GM19025 (cell line): ENCODE measurements at regions not wholly inside any gene's neighbourhood (a gene's known extent, or its start where the extent isn't known, plus 50 kb on each side); places are given as distances from the start of the nearest gene placed in this dataset.
"Not testable (repeated sequence)": the region's sequence is repeated elsewhere in the genome, so short reads cannot be mapped to it uniquely, and the experiment has no call there.

Experiments
- ATAC-seq: cut with Tn5 transposase; IDR thresholded peaks from one replicate; pipeline ENCODE4 v1.9.1; 2021; ENCODE audit warnings: mild to moderate bottlenecking, low read depth, moderate library complexity; ENCODE audit not compliant: unreplicated experiment

DNA sequence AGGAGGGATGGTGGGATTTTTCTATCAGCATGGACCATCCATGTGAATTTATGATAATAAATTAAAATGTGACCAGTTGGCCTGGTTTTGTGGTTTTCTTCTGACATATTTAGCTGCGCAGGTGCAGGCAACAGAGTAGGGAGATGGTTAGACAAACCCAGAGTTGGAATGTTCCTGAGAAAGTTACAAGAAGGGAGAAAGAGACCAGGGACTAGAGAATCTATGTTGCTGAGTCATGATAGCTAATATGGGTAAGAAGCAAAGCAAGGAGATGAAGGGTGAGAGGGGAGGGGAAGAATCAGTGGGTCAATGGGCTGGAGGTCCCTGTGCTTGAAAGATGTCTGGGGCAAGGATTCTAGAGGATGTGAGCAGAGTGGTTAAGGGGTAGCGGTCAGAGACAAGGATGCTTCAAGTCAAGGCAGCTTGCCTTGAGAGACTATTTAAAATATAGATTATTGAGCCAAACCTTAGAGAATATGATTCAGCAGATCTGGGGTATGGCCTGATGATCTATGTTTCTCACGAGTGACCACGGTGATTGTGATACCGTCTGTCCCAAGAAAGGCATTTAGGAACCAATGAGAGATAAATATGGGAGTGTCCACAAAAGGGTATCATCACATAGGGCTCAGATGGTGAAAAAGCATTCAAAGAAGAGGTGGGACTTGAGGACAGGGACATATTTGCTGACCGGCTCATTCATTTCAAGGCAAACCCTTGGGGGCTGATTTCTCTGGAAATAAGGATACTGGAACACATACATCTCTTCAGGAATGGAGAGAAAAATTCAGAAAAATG, 219.7 kb upstream of the PLD5 start:
- no peak for ATAC-seq

DNA sequence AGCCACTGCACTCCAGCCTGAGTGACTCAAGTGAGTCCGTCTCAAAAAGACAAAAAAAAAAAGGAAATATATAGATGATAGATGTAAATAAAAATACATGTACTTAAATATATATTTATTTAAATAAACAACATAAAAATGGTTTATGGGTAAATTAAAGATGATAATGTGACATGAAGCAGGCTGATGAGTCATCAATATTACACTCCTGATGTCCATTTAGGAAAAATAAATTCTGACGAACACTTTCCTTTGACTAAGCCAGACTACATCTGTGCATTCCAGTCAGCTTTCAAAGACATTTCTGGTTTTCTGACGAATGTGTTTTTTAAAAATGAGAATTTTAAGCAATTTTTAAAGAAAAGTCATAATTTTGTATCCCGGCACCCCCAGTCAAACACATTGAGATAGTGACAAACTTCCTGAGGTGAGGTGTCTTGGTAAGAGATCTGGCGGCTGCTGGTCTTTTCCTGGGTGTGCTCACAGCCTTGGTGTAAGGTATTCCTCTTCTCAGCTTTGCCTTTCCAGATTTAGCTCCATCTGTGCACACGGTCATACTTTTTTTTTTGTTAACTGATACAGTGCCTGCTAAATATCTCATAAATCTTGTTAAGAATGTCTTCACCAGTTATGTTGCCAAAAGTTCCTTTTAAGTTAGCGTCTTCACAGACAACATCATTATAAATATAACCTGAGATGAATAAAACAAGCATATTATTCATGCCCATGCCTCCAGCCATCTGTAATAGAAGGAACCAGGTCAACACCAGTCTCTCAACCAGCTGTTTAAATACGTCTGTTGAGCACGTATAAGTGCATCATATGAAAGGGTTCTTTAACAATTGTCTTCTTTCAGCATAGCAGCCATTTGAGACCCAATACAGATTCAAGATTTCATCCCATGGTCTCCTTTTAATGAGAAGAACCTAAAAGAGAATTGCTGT, 214.5 kb upstream of the PLD5 start:
- ATAC-seq, result no peak

DNA sequence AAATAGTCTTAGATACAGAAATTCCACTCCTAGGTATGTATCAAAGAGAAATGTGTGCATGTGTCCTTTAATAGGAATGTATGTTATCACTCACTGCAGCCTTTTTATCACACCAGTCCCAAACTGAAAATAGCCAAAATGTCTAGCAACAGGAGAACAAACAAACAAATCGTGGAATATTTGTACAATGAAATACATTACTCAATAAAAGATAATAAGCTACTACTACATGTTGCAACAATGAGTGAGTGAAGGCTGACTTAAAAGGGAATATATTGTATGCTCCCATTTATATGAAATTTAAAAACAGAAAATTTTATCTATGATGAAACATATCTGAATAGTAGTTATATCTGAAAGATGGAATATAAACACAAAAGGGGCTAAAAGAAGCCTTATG, 212.1 kb upstream of the PLD5 start:
- no peak for ATAC-seq

DNA sequence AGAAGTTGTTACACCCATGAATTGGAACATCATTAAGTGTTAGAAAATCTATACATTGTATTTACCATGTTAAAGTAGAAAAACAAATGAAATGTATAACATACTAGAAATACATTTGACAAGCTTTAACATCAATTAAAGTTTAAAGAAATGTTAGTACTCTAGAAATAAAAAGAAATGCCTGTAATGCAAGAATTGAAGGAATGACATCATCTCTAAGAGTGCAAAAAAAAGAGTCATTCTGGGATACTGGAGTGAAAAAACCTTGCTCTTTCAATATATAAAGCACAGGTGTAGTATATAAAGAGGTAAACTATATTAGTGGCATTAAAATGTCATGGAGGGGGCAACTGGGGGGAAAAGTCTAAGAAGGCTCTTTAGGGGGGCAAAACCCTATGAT, 210.8 kb upstream of the PLD5 start:
- no peak for ATAC-seq

DNA sequence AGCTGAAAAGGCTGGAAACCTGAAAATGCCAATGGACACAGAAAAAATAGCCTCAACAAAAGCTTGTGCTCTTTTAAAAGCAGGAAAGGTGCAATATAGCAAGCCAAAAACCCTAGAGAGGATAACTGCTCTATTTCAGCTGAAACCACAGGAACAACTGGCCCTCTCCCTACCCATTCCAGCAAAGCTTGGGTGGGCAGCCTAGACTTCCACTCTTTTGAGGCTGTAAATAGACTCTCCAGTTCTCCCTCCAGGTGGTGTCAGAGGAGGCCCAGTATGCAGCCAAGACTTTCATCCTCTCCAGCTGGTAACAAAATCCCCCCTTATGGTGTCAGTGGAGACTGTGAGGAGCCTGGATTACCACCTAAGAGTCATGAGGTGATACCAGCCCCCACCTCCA, 206.9 kb upstream of the PLD5 start:
- no peak for ATAC-seq

DNA sequence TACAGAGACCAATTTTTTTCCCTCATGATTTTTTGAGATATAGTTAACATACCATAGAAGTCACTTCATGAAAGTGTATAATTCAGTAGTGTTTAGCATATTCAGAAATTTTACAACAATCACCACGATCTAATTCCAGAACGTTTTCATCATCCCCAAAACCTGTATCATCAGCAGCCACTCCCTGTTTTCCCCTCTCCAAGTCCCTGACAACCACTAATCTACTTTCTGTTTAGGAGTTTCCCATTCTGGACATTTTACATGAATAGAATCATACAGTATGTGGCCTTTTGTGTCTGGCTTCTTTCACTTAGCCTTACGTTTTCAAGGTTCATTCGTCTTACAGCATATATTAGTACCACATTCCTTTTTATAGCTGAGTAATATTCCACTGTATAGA, 204.2 kb upstream of the PLD5 start:
- ATAC-seq, result no peak

DNA sequence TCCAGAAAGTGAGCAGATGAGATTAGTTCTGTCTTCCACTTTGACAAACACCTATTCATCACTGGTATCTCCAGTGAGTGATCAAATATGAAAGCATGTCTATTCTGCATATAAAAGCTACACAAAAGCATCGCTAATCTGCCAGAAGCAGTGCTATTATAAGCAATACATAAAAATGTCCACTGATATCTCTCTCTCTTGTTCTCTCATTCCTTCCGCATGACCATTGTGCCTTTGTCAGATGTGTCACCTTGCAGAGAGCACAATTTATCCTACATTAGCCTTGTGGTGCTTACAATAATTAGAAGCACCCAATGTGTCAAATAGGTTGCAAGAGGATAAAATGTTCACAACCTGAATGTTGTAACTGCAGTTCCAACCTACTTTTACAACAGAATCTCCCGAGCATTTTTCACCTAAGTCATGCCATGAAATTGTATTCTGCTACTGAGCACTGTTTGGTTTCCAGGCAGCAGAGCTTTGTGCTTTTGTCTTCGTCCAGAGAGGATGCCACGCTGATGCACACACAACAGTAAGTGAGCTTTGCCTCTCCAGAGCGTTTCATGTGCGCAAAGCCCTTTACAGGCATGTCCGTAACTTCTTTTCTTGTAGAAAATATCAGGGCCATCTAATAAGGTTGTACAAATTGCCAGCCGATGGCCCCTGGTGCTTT, 198.7 kb upstream of the PLD5 start:
- ATAC-seq, result no peak

DNA sequence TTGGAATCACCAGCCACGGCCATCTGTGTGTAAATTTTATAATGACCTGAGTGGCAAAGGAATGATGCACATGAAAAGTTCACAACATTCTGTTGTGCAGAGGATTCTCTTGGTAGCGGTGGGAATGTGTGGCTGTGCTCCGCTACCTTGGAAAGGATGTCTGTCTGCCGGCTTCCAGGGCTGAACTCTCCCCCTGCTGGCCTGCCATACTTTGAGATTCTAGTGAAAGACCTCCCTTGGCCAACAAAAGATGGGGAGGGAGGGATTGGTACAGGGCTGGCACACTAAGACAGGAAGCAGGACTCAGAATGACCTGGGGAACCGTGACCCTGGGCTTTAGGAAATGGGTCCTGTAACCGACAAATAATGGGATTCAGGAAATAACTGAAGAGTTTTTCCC, 194.5 kb upstream of the PLD5 start:
- ATAC-seq, result no peak

DNA sequence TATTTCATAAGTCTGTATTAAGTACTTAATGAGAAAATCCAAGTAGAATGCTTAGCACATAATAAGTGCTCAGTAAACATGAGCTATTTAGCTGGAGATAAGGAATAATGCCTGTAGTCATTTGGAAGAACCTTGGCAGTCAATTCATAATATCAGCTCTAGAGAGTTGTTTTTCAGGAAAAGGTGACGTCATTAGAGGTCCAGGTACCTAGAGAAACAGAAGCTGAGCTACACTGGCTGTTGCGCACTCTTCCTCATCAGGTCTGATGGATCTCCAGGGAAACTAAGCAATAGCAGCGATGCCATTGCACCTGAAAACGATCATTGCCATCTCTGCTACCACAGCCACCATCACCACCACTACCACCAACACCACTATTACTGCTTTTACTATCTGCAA, 187.8 kb upstream of the PLD5 start:
- no peak for ATAC-seq

DNA sequence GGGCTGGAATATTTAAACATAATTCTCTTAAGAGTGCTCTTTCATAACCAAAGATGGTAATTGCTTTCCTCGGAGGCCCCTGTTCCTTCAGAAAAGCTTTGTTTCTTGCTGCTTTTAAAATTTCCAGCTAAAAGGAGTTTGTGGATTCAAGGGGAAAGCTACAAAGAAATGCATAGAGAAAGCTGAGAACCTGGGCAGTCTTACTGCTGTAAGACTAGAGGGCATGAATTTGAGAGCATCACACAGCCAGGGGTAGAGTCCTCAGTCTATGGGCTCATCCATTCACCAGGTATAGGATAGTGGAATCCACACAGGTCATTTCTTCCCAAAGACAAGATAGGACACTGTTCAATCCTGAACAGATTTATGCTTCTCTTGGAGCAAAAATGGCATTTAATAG, 186.3 kb upstream of the PLD5 start:
- no peak for ATAC-seq

DNA sequence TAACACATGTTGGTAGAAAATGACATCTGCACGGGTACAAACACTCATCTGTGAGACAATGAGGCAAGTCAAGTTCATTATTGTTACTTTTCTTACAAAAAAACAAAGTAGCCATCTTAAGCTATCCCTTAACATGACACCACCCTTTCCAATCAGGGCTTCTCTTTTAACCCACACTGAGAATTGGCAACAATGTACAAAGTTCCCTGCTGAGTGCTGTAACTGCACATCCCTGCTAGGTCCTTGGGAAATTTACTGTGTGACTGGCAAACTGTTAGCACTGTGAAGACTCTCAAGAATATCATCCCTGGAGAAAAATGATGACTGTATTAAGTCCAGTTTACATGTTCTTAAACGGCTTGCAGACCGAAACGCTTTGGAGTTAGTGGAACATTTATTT, 185.8 kb upstream of the PLD5 start:
- ATAC-seq, result no peak

DNA sequence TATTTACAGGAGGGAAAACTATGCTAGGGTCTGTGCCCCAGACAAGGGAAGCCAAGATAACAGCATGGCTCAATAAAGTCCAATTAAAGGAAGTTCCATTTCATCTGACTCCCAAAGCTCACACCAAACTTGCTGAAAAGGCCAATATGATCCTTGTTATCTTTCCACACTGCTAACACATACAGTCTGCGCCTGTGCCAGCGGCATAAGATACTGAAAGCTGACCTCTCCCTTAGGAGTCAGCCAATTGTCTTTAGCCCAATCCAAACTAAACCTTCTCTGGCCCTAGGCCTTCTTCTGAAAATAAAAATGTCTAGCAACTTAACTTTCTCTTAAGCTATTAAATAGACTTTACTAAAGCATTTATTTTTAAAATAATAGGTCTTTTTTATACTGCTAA, 179.0 kb upstream of the PLD5 start:
- no peak for ATAC-seq

DNA sequence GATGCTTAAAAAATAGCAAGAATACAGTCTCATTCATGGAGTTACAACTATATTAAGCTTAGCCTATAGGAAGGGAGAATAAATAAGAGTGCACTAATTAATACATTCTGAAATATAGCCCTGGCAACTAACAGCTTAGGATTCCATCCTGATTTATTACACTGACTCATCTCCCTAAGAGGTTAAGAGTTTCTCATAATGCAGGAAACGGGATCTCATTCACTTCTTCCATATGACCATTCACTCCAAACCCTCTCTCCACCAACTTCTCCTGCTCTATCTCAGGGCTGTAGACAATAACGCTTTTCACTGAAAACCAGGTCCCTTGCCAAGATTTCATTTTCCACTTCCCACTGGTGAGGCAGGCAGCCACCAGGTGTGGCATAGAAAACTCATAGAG, 168.5 kb upstream of the PLD5 start:
- no peak for ATAC-seq

DNA sequence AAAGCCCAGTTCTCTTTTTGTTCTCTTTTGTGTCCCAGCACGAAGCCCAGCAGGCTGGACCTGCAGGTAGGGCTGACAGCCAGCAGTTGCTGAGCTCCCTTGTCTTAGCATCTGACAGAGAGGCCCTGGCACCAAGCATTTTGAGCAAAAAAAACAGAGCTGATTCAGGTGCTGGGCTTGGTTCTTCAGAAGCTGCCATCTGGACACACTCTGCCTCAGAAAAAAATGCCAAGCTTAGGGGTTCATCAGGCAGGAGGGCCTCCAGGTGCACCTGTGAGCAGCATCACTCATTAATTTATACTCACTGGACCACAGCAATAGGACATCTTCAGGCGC, 167.1 kb upstream of the PLD5 start:
- no peak for ATAC-seq

DNA sequence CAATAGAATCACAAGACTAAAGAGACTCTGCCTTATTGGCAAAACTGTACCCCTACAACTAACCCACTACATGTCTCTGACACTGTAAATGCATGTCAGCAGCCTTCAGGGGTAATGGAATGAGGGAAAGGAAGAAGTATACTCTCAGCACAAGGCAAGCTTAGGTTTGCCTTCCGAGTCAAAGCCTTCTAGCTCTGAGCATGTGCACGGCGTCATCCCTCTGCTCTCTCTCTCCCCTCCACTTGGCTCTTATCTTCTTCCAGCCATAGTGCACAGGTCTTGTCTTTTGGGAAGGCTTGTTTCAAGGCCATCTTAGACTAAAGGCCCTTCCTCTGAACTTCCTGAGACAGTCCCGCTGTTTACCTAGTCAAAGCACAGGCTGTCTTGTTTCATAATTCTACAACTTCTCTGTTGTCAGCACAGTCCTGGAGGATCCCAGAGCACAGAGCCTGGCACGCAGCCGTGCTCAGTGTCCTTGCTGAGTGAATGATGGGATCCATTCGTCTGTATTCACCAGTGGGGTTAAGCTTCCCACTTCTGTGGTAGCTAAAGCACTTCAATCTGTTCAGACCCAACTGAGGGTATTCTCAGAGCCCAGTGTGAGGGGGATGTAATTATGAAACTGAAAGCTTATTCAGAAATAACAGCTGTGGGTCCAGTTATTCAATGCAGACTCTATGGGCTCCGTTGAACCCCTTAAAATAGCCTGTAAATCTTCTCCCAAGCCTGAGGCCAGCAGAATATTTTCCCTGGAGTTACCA, 166.5 kb upstream of the PLD5 start:
- ATAC-seq, result no peak

DNA sequence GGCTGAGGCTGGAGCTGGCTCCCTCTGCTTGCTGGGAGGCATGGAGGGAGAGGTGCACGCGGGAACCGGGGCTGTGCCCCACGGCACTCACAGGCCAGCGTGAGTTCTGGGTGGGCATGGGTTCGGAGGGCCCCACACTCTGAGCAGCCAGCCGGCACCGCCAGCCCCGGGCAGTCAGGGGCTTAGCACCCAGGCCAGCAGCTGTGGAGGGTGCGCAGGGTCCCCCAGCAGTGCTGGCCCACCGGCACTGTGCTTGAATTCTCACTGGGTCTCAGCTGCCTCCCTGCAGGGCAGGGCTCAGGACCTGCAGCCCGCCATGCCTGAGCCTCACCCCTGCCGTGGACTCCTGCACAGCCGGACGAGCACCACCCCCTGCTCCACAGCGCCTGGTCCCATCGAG, 164.9 kb upstream of the PLD5 start:
- no peak for ATAC-seq

DNA sequence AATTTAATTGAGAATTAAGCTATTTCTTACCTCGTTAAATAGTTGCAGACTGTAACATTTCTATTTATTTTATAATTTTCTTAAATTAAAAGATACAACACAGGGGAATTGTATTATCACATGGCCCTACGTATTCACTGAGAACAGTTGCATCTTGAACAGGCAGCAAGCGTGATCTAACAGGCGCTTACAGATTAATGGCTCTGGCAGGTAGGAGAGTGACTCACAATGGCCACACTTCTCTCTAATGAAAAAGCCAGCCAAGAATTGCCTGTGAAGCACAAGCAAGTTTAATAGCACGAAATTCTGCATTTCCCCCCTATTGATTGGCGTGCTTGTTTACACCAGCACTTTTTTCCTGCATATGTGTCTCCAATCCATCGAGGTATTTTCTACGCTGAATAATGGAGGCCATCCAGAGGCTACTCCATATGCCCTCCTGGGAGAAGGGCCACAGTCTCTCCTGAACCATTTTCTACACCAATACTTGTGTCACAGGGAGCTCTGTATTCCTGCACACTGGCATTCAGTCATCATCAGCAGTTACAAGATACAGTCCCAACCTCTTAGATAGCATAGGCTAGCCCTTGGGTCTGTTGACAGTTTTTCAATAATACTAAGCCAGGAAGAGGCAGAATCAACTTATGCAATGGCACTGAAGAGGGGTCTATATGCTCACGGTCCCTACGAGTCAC, 150.6 kb upstream of the PLD5 start:
- ATAC-seq, result no peak

DNA sequence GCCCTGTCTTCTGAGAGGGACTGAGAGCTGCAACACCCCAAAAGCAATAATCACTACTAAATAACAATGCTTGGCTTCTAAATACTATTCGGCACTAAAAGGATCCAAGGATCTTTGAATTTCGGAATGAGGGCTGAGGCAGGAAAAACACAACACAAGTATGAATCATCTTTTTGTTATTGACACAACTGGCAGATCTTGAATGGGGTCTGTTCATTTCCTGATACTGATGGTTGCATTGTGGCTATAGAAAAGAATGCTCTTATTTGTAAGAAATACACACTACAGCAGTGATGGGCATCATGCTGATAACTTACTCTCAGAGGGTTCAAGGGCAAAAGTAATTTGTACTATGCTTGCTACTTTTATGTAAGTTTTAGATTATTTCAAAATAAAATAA, 149.2 kb upstream of the PLD5 start:
- ATAC-seq, result no peak

DNA sequence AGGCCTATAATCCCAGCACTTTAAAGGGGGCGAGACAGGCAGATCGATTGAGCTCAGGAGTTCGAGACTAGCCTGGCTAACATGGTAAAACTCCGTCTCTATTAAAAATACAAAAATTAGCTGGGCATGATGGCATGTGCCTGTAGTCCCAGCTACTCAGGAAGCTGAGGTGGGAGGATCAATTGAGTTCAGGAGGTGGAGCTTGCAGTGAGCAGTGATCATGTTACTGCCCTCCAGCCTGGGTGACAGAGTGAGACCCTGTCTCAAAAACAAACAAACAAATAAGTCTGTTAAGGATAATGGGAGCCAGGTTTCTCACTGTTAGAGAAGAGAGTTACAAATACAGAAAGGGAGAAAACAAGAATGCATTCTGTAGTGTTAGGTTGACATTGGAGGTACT, 148.7 kb upstream of the PLD5 start:
- not testable (repeated sequence) for ATAC-seq

DNA sequence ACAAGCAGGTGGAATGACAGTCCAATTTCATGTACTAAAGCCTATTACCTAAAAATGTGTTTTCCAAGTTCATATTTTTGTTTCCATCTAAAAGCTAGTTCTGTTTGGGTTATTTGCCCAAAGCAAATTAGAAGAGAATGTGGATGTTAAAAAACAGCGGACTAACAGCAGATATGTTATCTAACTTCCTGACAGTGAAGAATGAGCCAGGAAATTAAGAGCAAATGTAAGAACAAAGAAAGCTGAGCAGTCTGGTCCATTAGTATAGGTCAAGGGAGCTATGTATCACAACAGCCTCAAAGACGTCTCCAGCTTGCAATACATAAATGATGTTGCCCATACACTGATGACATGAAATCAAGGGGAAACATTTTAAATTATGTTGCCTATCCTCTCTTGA, 145.5 kb upstream of the PLD5 start:
- ATAC-seq, result no peak
